GM21717 (cell line): ENCODE measurements at regions not wholly inside any gene's neighbourhood (a gene's known extent, or its start where the extent isn't known, plus 50 kb on each side); places are given as distances from the start of the nearest gene placed in this dataset.
"Not testable (repeated sequence)": the region's sequence is repeated elsewhere in the genome, so short reads cannot be mapped to it uniquely, and the experiment has no call there.

ENCODE experiments used
- ATAC-seq: cut with Tn5 transposase; IDR thresholded peaks from one replicate; pipeline ENCODE4 v1.9.1; 2021; ENCODE audit warnings: mild to moderate bottlenecking, moderate library complexity; ENCODE audit not compliant: unreplicated experiment

GRCh38 chr5:38149815-38150195, 108.6 kb upstream of the EGFLAM start:
- no peak for ATAC-seq

GRCh38 chr5:38148021-38148625, 110.2 kb upstream of the EGFLAM start:
- ATAC-seq, result no peak

- no peak for ATAC-seq
These were observed 115.0 kb upstream of the EGFLAM start for GRCh38 chr5:38143384-38143783.

GRCh38 chr5:38141665-38142064, 116.7 kb upstream of the EGFLAM start:
- no peak for ATAC-seq

GRCh38 chr5:38138574-38138973, 119.8 kb upstream of the EGFLAM start:
- ATAC-seq, result no peak

GRCh38 chr5:38135486-38136039, 122.8 kb upstream of the EGFLAM start:
- no peak for ATAC-seq

- no peak for ATAC-seq
These were observed 123.5 kb upstream of the EGFLAM start for GRCh38 chr5:38134810-38135209.

- not testable (repeated sequence) for ATAC-seq
These were observed 124.1 kb upstream of the EGFLAM start for GRCh38 chr5:38134294-38134693.

- ATAC-seq, result no peak
These were observed 126.7 kb upstream of the EGFLAM start for GRCh38 chr5:38131686-38132085.

GRCh38 chr5:38124321-38124720, 134.0 kb upstream of the EGFLAM start:
- no peak for ATAC-seq

- no peak for ATAC-seq
These were observed 136.9 kb upstream of the EGFLAM start for GRCh38 chr5:38121420-38121819.

GRCh38 chr5:38119836-38120235, 138.5 kb upstream of the EGFLAM start:
- ATAC-seq, result no peak

GRCh38 chr5:38117784-38118479, 140.4 kb upstream of the EGFLAM start:
- ATAC-seq, result no peak

GRCh38 chr5:38115318-38115827, 143.0 kb upstream of the EGFLAM start:
- ATAC-seq, result no peak

GRCh38 chr5:38113880-38114279, 144.5 kb upstream of the EGFLAM start:
- ATAC-seq, result no peak

- ATAC-seq, result no peak
These were observed 144.9 kb upstream of the EGFLAM start for GRCh38 chr5:38113456-38113855.

GRCh38 chr5:38112938-38113337, 145.4 kb upstream of the EGFLAM start:
- no peak for ATAC-seq

GRCh38 chr5:38110130-38110529, 148.2 kb upstream of the EGFLAM start:
- no peak for ATAC-seq

GRCh38 chr5:38107096-38107495, 151.3 kb upstream of the EGFLAM start:
- no peak for ATAC-seq

- no peak for ATAC-seq
These were observed 152.6 kb upstream of the EGFLAM start for GRCh38 chr5:38105801-38106200.

- ATAC-seq, result no peak
These were observed 153.2 kb upstream of the EGFLAM start for GRCh38 chr5:38105231-38105570.

GRCh38 chr5:38104497-38105230, 153.7 kb upstream of the EGFLAM start:
- ATAC-seq, result no peak
